Upper lobe of right lung (tissue), 1 donor: ENCODE measurements at regions not wholly inside any gene's neighbourhood (a gene's known extent, or its start where the extent isn't known, plus 50 kb on each side); places are given as distances from the start of the nearest gene placed in this dataset.

Source experiments
- ATAC-seq: fragments of 200-7000 bp; cut with Tn5 transposase; one replicate; pipeline ENCODE4 v1.9.1; 2020; ENCODE audit warnings: mild to moderate bottlenecking, moderate library complexity
- DNase-seq: peaks from one replicate; pipeline ENCODE4 v3.0.0-alpha.2; 2020
- H3K27ac ChIP-seq: fragments of 200-600 bp; one replicate; pipeline ENCODE4 v1.8.0; 2022
- H3K27me3 ChIP-seq: fragments of 200-600 bp; one replicate; pipeline ENCODE4 v1.8.0; 2022; ENCODE audit warnings: mild to moderate bottlenecking
- H3K36me3 ChIP-seq: fragments of 200-600 bp; one replicate; pipeline ENCODE4 v1.8.0; 2022
- H3K4me1 ChIP-seq: fragments of 200-600 bp; one replicate; pipeline ENCODE4 v1.8.0; 2022
- H3K4me3 ChIP-seq: fragments of 200-600 bp; one replicate; pipeline ENCODE4 v1.8.0; 2022; ENCODE audit warnings: mild to moderate bottlenecking
- H3K9me3 ChIP-seq: fragments of 200-600 bp; one replicate; pipeline ENCODE4 v1.8.0; 2022
- intact Hi-C: fragments of 100-400 bp; cut with DNase I; formaldehyde crosslinking; loops from one replicate; pipeline ENCODE4 v1.11.0; 2022
- TF ChIP-seq, protein P1 (sequence below): fragments of 200-600 bp; IDR thresholded peaks from one replicate; pipeline ENCODE4 v1.8.0; 2022; ENCODE audit warnings: antibody characterized with exemption
- donor health status: DM: no; HTN: yes; CAD: no; lungs with severe emphysema.

DNA sequence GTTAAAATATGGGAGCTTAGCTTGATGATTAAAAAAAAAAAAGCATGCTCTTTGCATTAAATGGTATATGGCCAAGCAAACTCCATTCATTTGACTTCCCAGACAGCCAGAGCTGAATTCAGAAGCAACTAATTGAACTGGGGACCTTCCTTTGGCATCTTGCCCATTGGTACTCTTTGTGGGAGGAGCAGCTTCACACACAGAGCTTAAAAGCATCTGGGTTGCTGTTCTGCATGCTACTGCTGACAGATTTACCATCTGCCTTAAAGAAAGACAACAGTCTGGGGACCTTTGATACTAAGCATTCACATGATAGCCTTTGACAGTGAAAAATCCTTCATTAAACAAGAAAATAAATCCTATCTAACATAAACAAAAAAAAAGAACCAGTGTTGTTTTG lies 977.9 kb downstream of the TMTC2 start:
- TF ChIP-seq, protein P1, sequence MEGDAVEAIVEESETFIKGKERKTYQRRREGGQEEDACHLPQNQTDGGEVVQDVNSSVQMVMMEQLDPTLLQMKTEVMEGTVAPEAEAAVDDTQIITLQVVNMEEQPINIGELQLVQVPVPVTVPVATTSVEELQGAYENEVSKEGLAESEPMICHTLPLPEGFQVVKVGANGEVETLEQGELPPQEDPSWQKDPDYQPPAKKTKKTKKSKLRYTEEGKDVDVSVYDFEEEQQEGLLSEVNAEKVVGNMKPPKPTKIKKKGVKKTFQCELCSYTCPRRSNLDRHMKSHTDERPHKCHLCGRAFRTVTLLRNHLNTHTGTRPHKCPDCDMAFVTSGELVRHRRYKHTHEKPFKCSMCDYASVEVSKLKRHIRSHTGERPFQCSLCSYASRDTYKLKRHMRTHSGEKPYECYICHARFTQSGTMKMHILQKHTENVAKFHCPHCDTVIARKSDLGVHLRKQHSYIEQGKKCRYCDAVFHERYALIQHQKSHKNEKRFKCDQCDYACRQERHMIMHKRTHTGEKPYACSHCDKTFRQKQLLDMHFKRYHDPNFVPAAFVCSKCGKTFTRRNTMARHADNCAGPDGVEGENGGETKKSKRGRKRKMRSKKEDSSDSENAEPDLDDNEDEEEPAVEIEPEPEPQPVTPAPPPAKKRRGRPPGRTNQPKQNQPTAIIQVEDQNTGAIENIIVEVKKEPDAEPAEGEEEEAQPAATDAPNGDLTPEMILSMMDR = no peak
- no peaks in the 10 kb centered on the region for H3K27me3 ChIP-seq
- H3K36me3 ChIP-seq = no peaks in the 10 kb centered on the region
- no peak overlapping the region for H3K27ac ChIP-seq
- ATAC-seq = no peak
- no peak overlapping the region for H3K4me3 ChIP-seq
- no peaks in the 10 kb centered on the region for H3K4me1 ChIP-seq
- intact Hi-C loops = no loop called here
- H3K9me3 ChIP-seq = no peaks in the 10 kb centered on the region
- no peak for DNase-seq

DNA sequence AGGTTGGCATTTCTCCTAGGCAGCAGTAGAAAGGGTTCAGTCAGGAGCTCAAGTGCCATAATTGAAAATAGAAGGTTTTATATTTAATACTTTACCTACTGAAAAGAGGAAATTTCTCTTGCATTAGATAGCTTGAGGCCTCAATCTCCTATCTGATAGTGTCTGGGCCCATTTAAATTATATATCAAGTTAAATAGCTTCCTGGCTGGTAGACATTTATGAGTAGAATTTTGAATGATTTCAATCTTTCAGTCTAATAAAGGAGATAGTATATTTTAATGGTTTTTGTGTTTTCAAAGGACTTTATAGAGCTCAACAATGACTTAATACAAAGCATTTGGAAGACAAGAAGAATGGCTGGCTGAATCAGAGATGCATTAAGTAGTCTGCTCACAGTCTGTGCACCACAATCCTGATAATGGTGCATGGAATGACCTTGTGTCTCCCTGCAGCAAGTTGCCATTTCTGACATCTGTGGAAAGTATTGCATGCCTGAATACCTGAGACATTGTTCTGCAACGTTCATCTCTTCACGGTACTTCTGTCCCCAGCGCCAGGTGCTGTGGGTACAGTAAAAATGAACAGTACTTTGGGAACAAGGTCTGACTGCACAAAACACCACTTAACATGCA lies 974.1 kb downstream of the TMTC2 start:
- H3K36me3 ChIP-seq = no peaks in the 10 kb centered on the region
- DNase-seq (no peak), ATAC-seq (no peak)
- TF ChIP-seq, protein P1 = no peak
- H3K4me1 ChIP-seq = no peaks in the 10 kb centered on the region
- H3K4me3 ChIP-seq = no peak overlapping the region
- H3K27me3 ChIP-seq = no peaks in the 10 kb centered on the region
- no peaks in the 10 kb centered on the region for H3K9me3 ChIP-seq
- H3K27ac ChIP-seq = no peak overlapping the region
- intact Hi-C loops = no loop called here

DNA sequence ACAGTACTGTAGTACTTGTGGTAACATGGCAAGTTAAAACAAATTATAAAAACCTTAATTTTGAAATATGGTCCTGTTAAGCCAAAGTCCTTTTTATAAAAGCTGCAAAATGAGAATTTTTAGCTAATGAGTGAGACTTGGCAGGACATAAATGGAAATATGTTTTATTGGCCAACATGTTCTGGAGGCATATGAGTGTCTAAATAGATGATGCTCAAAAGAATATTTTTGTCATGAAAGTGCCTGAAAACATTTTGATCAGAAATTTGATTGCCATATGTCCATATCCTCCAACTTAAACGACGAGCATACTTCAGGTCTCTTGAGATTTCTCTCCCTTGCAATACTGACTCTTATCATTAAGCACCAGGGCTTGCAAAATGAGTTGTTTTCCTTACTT lies 972.6 kb downstream of the TMTC2 start:
- Histone ChIP-seq H3K27me3 (no peaks in the 10 kb centered on the region), H3K9me3 (no peaks in the 10 kb centered on the region), H3K4me3 (no peak overlapping the region), H3K27ac (no peak overlapping the region), H3K4me1 (no peaks in the 10 kb centered on the region), H3K36me3 (no peaks in the 10 kb centered on the region)
- intact Hi-C loops = no loop called here
- DNase-seq (no peak), ATAC-seq (no peak)
- TF ChIP-seq, protein P1 = no peak

GRCh38 chr12:83656004-83656403 lies 969.3 kb downstream of the TMTC2 start:
- Histone ChIP-seq H3K36me3 (no peaks in the 10 kb centered on the region), H3K27ac (no peak overlapping the region), H3K27me3 (no peaks in the 10 kb centered on the region), H3K4me1 (no peaks in the 10 kb centered on the region), H3K9me3 (no peaks in the 10 kb centered on the region), H3K4me3 (no peak overlapping the region)
- DNase-seq (no peak), ATAC-seq (no peak)
- TF ChIP-seq, protein P1 = no peak
- intact Hi-C loops = no loop called here

DNA sequence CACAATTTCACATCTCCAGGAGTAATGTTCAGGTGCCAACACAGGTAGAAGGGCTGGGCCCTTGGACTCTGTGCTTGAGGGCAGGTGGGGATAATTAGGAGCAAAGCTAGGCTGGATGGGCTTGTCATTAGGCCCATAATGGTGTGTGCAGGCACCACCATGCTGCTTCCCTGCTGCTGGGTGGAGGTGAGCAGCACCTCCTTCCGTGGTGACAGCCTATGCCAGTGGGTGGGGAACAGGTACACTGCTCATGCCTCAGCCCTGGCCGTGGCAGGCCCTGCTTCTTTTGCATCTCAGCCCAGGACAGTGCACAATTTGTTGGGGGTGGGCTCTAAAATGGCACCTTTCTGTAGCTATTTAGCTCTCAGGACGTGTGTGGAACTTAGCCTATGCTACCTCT lies 955.5 kb downstream of the TMTC2 start:
- no peaks in the 10 kb centered on the region for H3K9me3 ChIP-seq
- H3K27me3 ChIP-seq = no peaks in the 10 kb centered on the region
- no peaks in the 10 kb centered on the region for H3K36me3 ChIP-seq
- intact Hi-C loops = no loop called here
- no peak overlapping the region for H3K4me3 ChIP-seq
- no peak for DNase-seq
- no peak overlapping the region for H3K27ac ChIP-seq
- H3K4me1 ChIP-seq = no peaks in the 10 kb centered on the region
- TF ChIP-seq, protein P1 = no peak
- peak; percentile 13 for ATAC-seq

DNA sequence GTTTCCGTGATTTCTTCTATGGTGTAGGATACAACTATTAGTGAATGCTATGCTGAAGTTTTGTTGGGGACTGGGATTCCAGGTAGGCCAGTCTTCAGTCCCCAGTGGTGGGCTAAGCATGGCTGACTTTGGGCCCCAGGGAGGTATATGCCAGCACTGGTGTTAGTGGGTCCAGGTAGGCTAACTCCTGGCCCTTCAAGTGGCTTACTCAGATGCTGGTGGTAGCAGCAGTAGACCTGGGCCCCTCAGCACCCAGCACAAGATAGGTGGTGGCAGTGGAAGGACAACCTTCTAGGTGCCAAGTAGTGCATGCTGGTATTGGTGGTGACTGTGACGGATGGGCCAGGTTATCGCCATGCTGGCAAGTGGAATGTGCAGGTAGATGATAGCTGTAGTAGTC lies 955.1 kb downstream of the TMTC2 start:
- TF ChIP-seq, protein P1 = no peak
- intact Hi-C loops = no loop called here
- H3K9me3 ChIP-seq = no peaks in the 10 kb centered on the region
- H3K4me3 ChIP-seq = no peak overlapping the region
- H3K36me3 ChIP-seq = no peaks in the 10 kb centered on the region
- no peak overlapping the region for H3K27ac ChIP-seq
- H3K4me1 ChIP-seq = no peaks in the 10 kb centered on the region
- no peaks in the 10 kb centered on the region for H3K27me3 ChIP-seq
- ATAC-seq = peak; percentile 28
- no peak for DNase-seq
